OCI-LY1 (cell line): ENCODE measurements at regions not wholly inside any gene's neighbourhood (a gene's known extent, or its start where the extent isn't known, plus 50 kb on each side); places are given as distances from the start of the nearest gene placed in this dataset.

Source experiments
- H2AFZ ChIP-seq: fragments of 200-600 bp; sonication (generic), shearing (Covaris generic); 2 replicates; pipeline ENCODE4 v1.6.0; 2014; ENCODE audit warnings: antibody characterized with exemption, mild to moderate bottlenecking, low read length
- H3F3A ChIP-seq: fragments of 200-600 bp; sonication (generic), shearing (Covaris generic); 2 replicates; pipeline ENCODE4 v1.6.0; 2014; ENCODE audit warnings: mild to moderate bottlenecking, antibody characterized with exemption, low read length, moderate library complexity; ENCODE audit not compliant: insufficient read depth
- H3K27ac ChIP-seq: fragments of 200-600 bp; sonication (generic); 2 replicates; pipeline ENCODE4 v1.5.1; 2014; ENCODE audit warnings: low read length, mixed run types, mild to moderate bottlenecking, low read depth; ENCODE audit not compliant: poor library complexity, severe bottlenecking
- H3K27me3 ChIP-seq: fragments of 200-600 bp; sonication (generic); 2 replicates; pipeline ENCODE4 v1.6.0; 2014; ENCODE audit warnings: antibody characterized with exemption, mild to moderate bottlenecking, low read length, moderate library complexity; ENCODE audit not compliant: insufficient read depth
- H3K36me3 ChIP-seq: fragments of 200-600 bp; sonication (generic); 2 replicates; pipeline ENCODE4 v1.6.1; 2014; ENCODE audit warnings: mild to moderate bottlenecking, antibody characterized with exemption, low read length, moderate library complexity, mixed read lengths; ENCODE audit not compliant: insufficient read depth
- H3K4me1 ChIP-seq: fragments of 200-600 bp; sonication (generic); 2 replicates; pipeline ENCODE4 v1.5.1; 2014; ENCODE audit warnings: mild to moderate bottlenecking, low read length, moderate library complexity; ENCODE audit not compliant: insufficient read depth, severe bottlenecking
- H3K4me2 ChIP-seq: fragments of 200-600 bp; sonication (generic), shearing (Covaris generic); 2 replicates; pipeline ENCODE4 v1.6.1; 2014; ENCODE audit warnings: low read length
- H3K4me3 ChIP-seq: fragments of 200-600 bp; sonication (generic); 2 replicates; pipeline ENCODE4 v1.5.1; 2014; ENCODE audit warnings: low read length, low read depth, mild to moderate bottlenecking, mixed read lengths; ENCODE audit not compliant: poor library complexity, severe bottlenecking
- H3K79me2 ChIP-seq: fragments of 200-600 bp; shearing (Covaris generic); 2 replicates; pipeline ENCODE4 v1.6.1; 2016; ENCODE audit warnings: mixed run types, low read length, mixed read lengths; ENCODE audit not compliant: insufficient read depth
- H3K9ac ChIP-seq: fragments of 200-600 bp; sonication (generic), shearing (Covaris generic); 2 replicates; pipeline ENCODE4 v1.6.1; 2014; ENCODE audit warnings: mild to moderate bottlenecking, low read length, mixed read lengths
- H3K9me2 ChIP-seq: fragments of 200-600 bp; sonication (generic), shearing (Covaris generic); 2 replicates; pipeline ENCODE4 v1.6.1; 2014; ENCODE audit warnings: low read depth, mild to moderate bottlenecking, low read length, mixed read lengths
- H3K9me3 ChIP-seq: fragments of 200-600 bp; shearing (Covaris generic); 2 replicates; pipeline ENCODE4 v1.6.1; 2014; ENCODE audit warnings: low read length, mixed read lengths
- H4K20me1 ChIP-seq: fragments of 200-600 bp; sonication (generic), shearing (Covaris generic); 2 replicates; pipeline ENCODE4 v1.6.0; 2016; ENCODE audit warnings: mild to moderate bottlenecking, low read length; ENCODE audit not compliant: insufficient read depth
- CTCF ChIP-seq: fragments of 200-600 bp; sonication (generic), shearing (Covaris generic); IDR thresholded peaks from 2 replicates; pipeline ENCODE4 v1.5.1; 2017; ENCODE audit warnings: mild to moderate bottlenecking, antibody characterized with exemption, low read length, moderate library complexity, mixed read lengths
- EZH2 ChIP-seq: fragments of 200-600 bp; sonication (generic), shearing (Covaris generic); IDR thresholded peaks from 2 replicates; pipeline ENCODE4 v1.8.0; 2017; ENCODE audit warnings: borderline replicate concordance, mixed run types, mild to moderate bottlenecking, antibody characterized with exemption, low read length, moderate library complexity, mixed read lengths

GRCh38 chr11:38006466-38006865 lies 1408.4 kb upstream of the RAG2 start:
- no peaks in the 10 kb centered on the region for H3K9me2 ChIP-seq
- TF ChIP-seq EZH2 (no peak), CTCF (no peak)

GRCh38 chr11:38005597-38005996 lies 1407.6 kb upstream of the RAG2 start:
- Histone ChIP-seq H3K36me3 (no peaks in the 10 kb centered on the region), H3K79me2 (no peaks in the 10 kb centered on the region), H3K27ac (no peak overlapping the region), H3K9me2 (no peaks in the 10 kb centered on the region), H3K4me3 (no peak overlapping the region), H2AFZ (no peak overlapping the region), H3K9ac (no peak overlapping the region), H3K4me1 (no peaks in the 10 kb centered on the region), H3K27me3 (no peaks in the 10 kb centered on the region), H4K20me1 (no peaks in the 10 kb centered on the region), H3K4me2 (no peak overlapping the region), H3K9me3 (no peaks in the 10 kb centered on the region), H3F3A (no peaks in the 10 kb centered on the region)
- TF ChIP-seq CTCF (no peak), EZH2 (no peak)

More at GRCh38 chr11:38006466-38006865, 1408.4 kb upstream of the RAG2 start:
- Histone ChIP-seq H3K36me3 (no peaks in the 10 kb centered on the region), H3K4me2 (no peak overlapping the region), H3K4me1 (no peaks in the 10 kb centered on the region), H3K79me2 (no peaks in the 10 kb centered on the region), H3K9ac (no peak overlapping the region), H3K27ac (no peak overlapping the region), H4K20me1 (no peaks in the 10 kb centered on the region), H3K4me3 (no peak overlapping the region), H3K27me3 (no peaks in the 10 kb centered on the region), H3K9me3 (no peaks in the 10 kb centered on the region), H2AFZ (no peak overlapping the region), H3F3A (no peaks in the 10 kb centered on the region)

GRCh38 chr11:37999171-37999570 lies 1401.1 kb upstream of the RAG2 start:
- TF ChIP-seq EZH2 (no peak), CTCF (no peak)

More at GRCh38 chr11:37999171-37999570, 1401.1 kb upstream of the RAG2 start:
- Histone ChIP-seq H3K4me1 (no peaks in the 10 kb centered on the region), H2AFZ (no peak overlapping the region), H3K9ac (no peak overlapping the region), H3F3A (no peaks in the 10 kb centered on the region), H3K36me3 (no peaks in the 10 kb centered on the region), H3K27ac (no peak overlapping the region), H3K9me3 (no peaks in the 10 kb centered on the region), H3K4me2 (no peak overlapping the region), H4K20me1 (no peaks in the 10 kb centered on the region), H3K27me3 (no peaks in the 10 kb centered on the region), H3K9me2 (no peaks in the 10 kb centered on the region), H3K79me2 (no peaks in the 10 kb centered on the region), H3K4me3 (no peak overlapping the region)
